A549 (cell line): ENCODE measurements at regions not wholly inside any gene's neighbourhood (a gene's known extent, or its start where the extent isn't known, plus 50 kb on each side); places are given as distances from the start of the nearest gene placed in this dataset.

ENCODE experiments used
- ATAC-seq, 2 experiments: fragments of 200-7000 bp in 1 of 2; fragments of >200 bp in 1 of 2; cut with Nextera tagmentation in 1 of 2; cut with Tn5 transposase in 1 of 2; 3 replicates each; pipeline versions ENCODE4 v1.8.0 to v1.9.1; 2018 to 2020; ENCODE audit warnings: mild to moderate bottlenecking in 1 of 2, moderate library complexity in 1 of 2
- CTCF ChIA-PET: fragments of 300-600 bp; sonication (Branson Sonifier 250); formaldehyde crosslinking; extraction: SDS; loops from one replicate; lab custom pipeline; 2021; ENCODE audit warnings: antibody characterized with exemption, inconsistent platforms; lab: Yijun Ruan, JAX
- POLR2A ChIA-PET: fragments of 350-600 bp; formaldehyde crosslinking; extraction: SDS; loops from one replicate; lab custom pipeline; 2021; ENCODE audit warnings: antibody characterized with exemption, inconsistent platforms; lab: Yijun Ruan, JAX
- DNase-seq, 2 experiments: peaks; one replicate each; pipeline versions ENCODE4 v3.0.0 to v3.0.0-alpha.2; 2011 to 2016; ENCODE audit warnings: low read depth in 1 of 2, low spot score in 1 of 2
- FAIRE-seq: peaks from 2 replicates; lab custom pipeline; 2011; peaks lifted over from hg19 to GRCh38; lab: Jason Lieb, UNC
- H3K27ac ChIP-seq, 2 experiments: fragments of >200 bp; sonication (Bioruptor Twin); formaldehyde crosslinking; 3 replicates each; pipeline ENCODE4 v1.5.1; 2016 to 2017
- H3K4me1 ChIP-seq: fragments of >200 bp; sonication (Bioruptor Twin); formaldehyde crosslinking; 3 replicates; pipeline ENCODE4 v1.6.1; 2016
- H3K4me2 ChIP-seq: fragments of >200 bp; sonication (Bioruptor Twin); formaldehyde crosslinking; 3 replicates; pipeline ENCODE4 v1.6.1; 2016
- H3K4me3 ChIP-seq: fragments of >200 bp; sonication (Bioruptor Twin); formaldehyde crosslinking; 3 replicates; pipeline ENCODE4 v1.5.1; 2016
- H3K9me3 ChIP-seq: fragments of >200 bp; sonication (Bioruptor Twin); formaldehyde crosslinking; 3 replicates; pipeline ENCODE4 v1.6.1; 2016
- CBX8 ChIP-seq: fragments of 200-600 bp; sonication (generic); IDR thresholded peaks from 2 replicates; pipeline ENCODE4 v1.6.1; 2016
- CEBPB ChIP-seq, 2 experiments: fragments of >200 bp in 1 of 2; sonication (Bioruptor Twin) in 1 of 2; formaldehyde crosslinking in 1 of 2; IDR thresholded peaks; 2 replicates each; pipeline ENCODE4 v1.6.1; 2012 to 2016
- ELK1 ChIP-seq: fragments of 150-350 bp; IDR thresholded peaks from 2 replicates; pipeline ENCODE4 v1.6.1; 2014; ENCODE audit warnings: low read depth, mild to moderate bottlenecking, low read length
- FOSB ChIP-seq: fragments of 250-450 bp; sonication (Bioruptor Pico); IDR thresholded peaks from 2 replicates; pipeline ENCODE4 v1.5.0; 2020; ENCODE audit warnings: mild to moderate bottlenecking, moderate library complexity
- FOXS1 ChIP-seq: fragments of 250-450 bp; sonication (Bioruptor Pico); IDR thresholded peaks from 2 replicates; pipeline ENCODE4 v1.5.0; 2020; ENCODE audit warnings: mild to moderate bottlenecking, moderate library complexity
- HES2 ChIP-seq: fragments of >200 bp; sonication (Bioruptor Twin); formaldehyde crosslinking; IDR thresholded peaks from 2 replicates; pipeline ENCODE4 v1.6.1; 2016
- HEYL ChIP-seq: fragments of 250-450 bp; sonication (Bioruptor Pico); IDR thresholded peaks from 2 replicates; pipeline ENCODE4 v1.8.0; 2021; ENCODE audit warnings: mild to moderate bottlenecking, moderate library complexity
- HOXB5 ChIP-seq: fragments of 250-450 bp; sonication (Bioruptor Pico); IDR thresholded peaks from 2 replicates; pipeline ENCODE4 v1.5.0; 2020; ENCODE audit warnings: mild to moderate bottlenecking, moderate library complexity
- JUN ChIP-seq, 2 experiments: fragments of >200 bp; sonication (Bioruptor Twin); formaldehyde crosslinking; IDR thresholded peaks; 2 replicates in 1 of 2; 3 replicates in 1 of 2; pipeline ENCODE4 v1.6.1; 2016 to 2017
- KDM5A ChIP-seq: fragments of 200-600 bp; sonication (generic); IDR thresholded peaks from 2 replicates; pipeline ENCODE4 v1.6.1; 2016; ENCODE audit warnings: antibody characterized with exemption, mild to moderate bottlenecking
- NPAS2 ChIP-seq: fragments of 250-450 bp; sonication (Bioruptor Pico); IDR thresholded peaks from 2 replicates; pipeline ENCODE4 v1.8.0; 2022; ENCODE audit warnings: mild to moderate bottlenecking, moderate library complexity, borderline replicate concordance
- NR3C1 ChIP-seq: fragments of >200 bp; sonication (Bioruptor Twin); formaldehyde crosslinking; IDR thresholded peaks from 3 replicates; pipeline ENCODE4 v1.6.1; 2017
- PHF8 ChIP-seq: fragments of 200-600 bp; sonication (generic); IDR thresholded peaks from 2 replicates; pipeline ENCODE4 v1.6.1; 2016; ENCODE audit warnings: low read depth, mild to moderate bottlenecking, antibody characterized with exemption, moderate library complexity, borderline replicate concordance
- POLR2AphosphoS2 ChIP-seq: conservative IDR thresholded peaks from 2 replicates; pipeline ENCODE4 v1.6.1; 2012; ENCODE audit warnings: low read length, improper control_type of control experiment, inconsistent platforms
- RAD21 ChIP-seq, 2 experiments: fragments of >200 bp in 1 of 2; sonication (Bioruptor Twin) in 1 of 2; formaldehyde crosslinking in 1 of 2; IDR thresholded peaks in 1 of 2; conservative IDR thresholded peaks in 1 of 2; 2 replicates in 1 of 2; 3 replicates in 1 of 2; pipeline ENCODE4 v1.6.1; 2012 to 2018; ENCODE audit warnings: inconsistent platforms in 1 of 2
- REST ChIP-seq: fragments of 200-600 bp; sonication (generic); IDR thresholded peaks from 2 replicates; pipeline ENCODE4 v1.6.1; 2016; ENCODE audit warnings: antibody characterized with exemption, mild to moderate bottlenecking, moderate library complexity
- RFX5 ChIP-seq: fragments of 450-650 bp; IDR thresholded peaks from 2 replicates; pipeline ENCODE4 v1.7.1; 2014; ENCODE audit warnings: antibody characterized with exemption, mild to moderate bottlenecking, moderate library complexity
- RNF2 ChIP-seq: fragments of 200-600 bp; sonication (generic); IDR thresholded peaks from 2 replicates; pipeline ENCODE4 v1.6.1; 2016; ENCODE audit warnings: low read depth, mild to moderate bottlenecking, antibody characterized with exemption, moderate library complexity, borderline replicate concordance
- SMC3 ChIP-seq: fragments of >200 bp; sonication (Bioruptor Twin); formaldehyde crosslinking; IDR thresholded peaks from 3 replicates; pipeline ENCODE4 v1.6.1; 2018; ENCODE audit warnings: inconsistent platforms
- TFCP2L1 ChIP-seq: fragments of 250-450 bp; sonication (Bioruptor Pico); IDR thresholded peaks from 2 replicates; pipeline ENCODE4 v1.5.0; 2021; ENCODE audit warnings: mild to moderate bottlenecking
- ZSCAN20 ChIP-seq: fragments of 250-450 bp; sonication (Bioruptor Pico); IDR thresholded peaks from 2 replicates; pipeline ENCODE4 v1.8.0; 2022; ENCODE audit warnings: mild to moderate bottlenecking, moderate library complexity
- WGBS: methylation state at CpG from one replicate; pipeline ENCODE4 v1.1.6; 2017; ENCODE audit errors: missing lambda C conversion rate; 5-methylcytosine and 5-hydroxymethylcytosine counted together
- TF ChIP-seq, protein P1 (sequence below): fragments of >200 bp; sonication (Bioruptor Twin); formaldehyde crosslinking; IDR thresholded peaks from 3 replicates; pipeline ENCODE4 v1.5.1; 2016
- TF ChIP-seq, protein P2 (sequence below): fragments of >200 bp; sonication (Bioruptor Twin); formaldehyde crosslinking; IDR thresholded peaks from 3 replicates; pipeline ENCODE4 v1.6.1; 2016

DNA sequence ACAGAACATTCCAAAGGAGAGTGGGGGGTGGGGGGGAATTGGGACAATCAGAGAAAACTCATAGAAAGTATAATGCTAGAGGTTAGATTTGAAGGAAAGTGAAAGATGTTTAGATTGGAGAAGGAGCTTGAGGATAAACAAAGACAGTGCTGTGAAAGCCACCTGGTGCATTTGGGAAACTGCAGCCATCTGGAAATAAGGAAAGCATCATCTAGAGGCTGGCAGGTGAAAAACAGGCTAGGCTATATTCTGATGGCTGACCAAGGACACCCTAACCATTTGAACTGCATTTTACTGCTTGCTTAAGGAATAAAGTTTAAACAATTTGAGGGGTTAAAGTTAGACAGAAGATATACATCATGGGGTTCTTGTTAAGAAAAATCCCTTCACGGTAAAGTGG is 296.4 kb downstream of the CETN3 start:
- POLR2A ChIA-PET: no interaction called here

DNA sequence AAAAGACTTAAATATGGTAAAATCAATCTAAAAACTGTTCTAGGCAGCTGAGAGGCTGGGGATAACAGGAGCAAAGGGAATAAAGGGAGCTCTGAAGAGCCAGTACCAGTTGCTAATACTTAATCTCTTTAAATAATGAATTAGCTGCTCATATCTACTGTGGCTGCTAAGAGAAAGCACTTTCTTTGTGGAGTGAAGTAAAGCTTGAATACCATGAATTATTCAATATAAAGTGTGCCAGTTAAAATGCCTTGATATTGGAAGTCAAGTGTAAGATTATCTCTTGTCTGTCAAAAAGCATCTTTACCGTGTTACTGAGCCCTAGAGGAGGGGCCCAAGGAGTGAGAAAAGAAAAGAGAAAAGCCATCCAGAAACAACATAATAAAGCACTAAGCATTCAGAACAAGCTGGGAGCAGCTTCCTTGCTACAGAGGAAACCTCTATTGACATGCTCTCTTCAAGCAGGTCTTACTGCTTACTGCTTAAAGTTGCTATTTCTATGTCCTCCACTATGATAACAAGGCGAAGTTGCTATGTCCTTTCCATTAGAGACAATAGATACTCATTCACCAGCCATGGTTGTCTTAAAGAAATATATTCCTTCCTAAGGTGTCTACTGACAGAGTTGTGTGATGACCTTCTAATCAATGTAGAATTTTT is 297.4 kb downstream of the CETN3 start:
- TF ChIP-seq NPAS2 (CRISPR knock-in tag) (no peak), FOSB (no peak), CBX8 (no peak), HOXB5 (CRISPR knock-in tag) (no peak), ELK1 (no peak), KDM5A (no peak), TFCP2L1 (CRISPR knock-in tag) (no peak), NR3C1 (no peak), REST (no peak), ZSCAN20 (CRISPR knock-in tag) (no peak), CEBPB (IDR thresholded peaks at IDR 0.05) (no peak), RAD21 (conservative IDR thresholded peaks at IDR 0.05 in 1 of 2, IDR thresholded peaks at IDR 0.05 in 1 of 2) (no peak), SMC3 (no peak), FOXS1 (CRISPR knock-in tag) (no peak), HES2 (no peak), JUN (IDR thresholded peaks at IDR 0.05) (no peak), POLR2AphosphoS2 (no peak), PHF8 (no peak)
- TF ChIP-seq, protein P1, sequence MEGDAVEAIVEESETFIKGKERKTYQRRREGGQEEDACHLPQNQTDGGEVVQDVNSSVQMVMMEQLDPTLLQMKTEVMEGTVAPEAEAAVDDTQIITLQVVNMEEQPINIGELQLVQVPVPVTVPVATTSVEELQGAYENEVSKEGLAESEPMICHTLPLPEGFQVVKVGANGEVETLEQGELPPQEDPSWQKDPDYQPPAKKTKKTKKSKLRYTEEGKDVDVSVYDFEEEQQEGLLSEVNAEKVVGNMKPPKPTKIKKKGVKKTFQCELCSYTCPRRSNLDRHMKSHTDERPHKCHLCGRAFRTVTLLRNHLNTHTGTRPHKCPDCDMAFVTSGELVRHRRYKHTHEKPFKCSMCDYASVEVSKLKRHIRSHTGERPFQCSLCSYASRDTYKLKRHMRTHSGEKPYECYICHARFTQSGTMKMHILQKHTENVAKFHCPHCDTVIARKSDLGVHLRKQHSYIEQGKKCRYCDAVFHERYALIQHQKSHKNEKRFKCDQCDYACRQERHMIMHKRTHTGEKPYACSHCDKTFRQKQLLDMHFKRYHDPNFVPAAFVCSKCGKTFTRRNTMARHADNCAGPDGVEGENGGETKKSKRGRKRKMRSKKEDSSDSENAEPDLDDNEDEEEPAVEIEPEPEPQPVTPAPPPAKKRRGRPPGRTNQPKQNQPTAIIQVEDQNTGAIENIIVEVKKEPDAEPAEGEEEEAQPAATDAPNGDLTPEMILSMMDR: no peak
- POLR2A ChIA-PET: no interaction called here
- Histone ChIP-seq H3K4me1 (no peaks in the 10 kb centered on the region), H3K9me3 (no peaks in the 10 kb centered on the region), H3K4me3 (no peak overlapping the region), H3K4me2 (no peak overlapping the region), H3K27ac (no peak overlapping the region)
- WGBS: 6% methylated on average over 2 of the region's 2 CpGs
- CTCF ChIA-PET: no interaction called here
- FAIRE-seq: no peak
- no peak for ATAC-seq
- DNase-seq: no peak

More for the DNA sequence above, 296.4 kb downstream of the CETN3 start:
- 0% methylated on average over 1 of the region's 1 CpG for WGBS
- no peak overlapping the region for H3K27ac ChIP-seq
- no peak for ATAC-seq
- no peak for FAIRE-seq
- no peaks in the 10 kb centered on the region for H3K4me1 ChIP-seq
- no peak for DNase-seq
- H3K4me2 ChIP-seq: no peak overlapping the region
- TF ChIP-seq, protein P2, sequence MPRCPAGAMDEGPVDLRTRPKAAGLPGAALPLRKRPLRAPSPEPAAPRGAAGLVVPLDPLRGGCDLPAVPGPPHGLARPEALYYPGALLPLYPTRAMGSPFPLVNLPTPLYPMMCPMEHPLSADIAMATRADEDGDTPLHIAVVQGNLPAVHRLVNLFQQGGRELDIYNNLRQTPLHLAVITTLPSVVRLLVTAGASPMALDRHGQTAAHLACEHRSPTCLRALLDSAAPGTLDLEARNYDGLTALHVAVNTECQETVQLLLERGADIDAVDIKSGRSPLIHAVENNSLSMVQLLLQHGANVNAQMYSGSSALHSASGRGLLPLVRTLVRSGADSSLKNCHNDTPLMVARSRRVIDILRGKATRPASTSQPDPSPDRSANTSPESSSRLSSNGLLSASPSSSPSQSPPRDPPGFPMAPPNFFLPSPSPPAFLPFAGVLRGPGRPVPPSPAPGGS: no peak
- no peak for TF ChIP-seq RAD21 (conservative IDR thresholded peaks at IDR 0.05 in 1 of 2, IDR thresholded peaks at IDR 0.05 in 1 of 2)
- TF ChIP-seq HEYL (CRISPR knock-in tag): no peak
- TF ChIP-seq RFX5: no peak
- TF ChIP-seq HES2: no peak
- TF ChIP-seq CEBPB (IDR thresholded peaks at IDR 0.05): no peak
- no peak for TF ChIP-seq RNF2
- TF ChIP-seq NPAS2 (CRISPR knock-in tag): no peak
- CTCF ChIA-PET: no interaction called here
- no peaks in the 10 kb centered on the region for H3K9me3 ChIP-seq
- H3K4me3 ChIP-seq: no peak overlapping the region
